Pancreas (tissue), 10 donors: ENCODE measurements at regions not wholly inside any gene's neighbourhood (a gene's known extent, or its start where the extent isn't known, plus 50 kb on each side); places are given as distances from the start of the nearest gene placed in this dataset.
A peak's percentile ranks its signal among the peaks of the same experiment; 100 is the strongest.

Source experiments
- ATAC-seq, 4 donors: fragments of 200-7000 bp; cut with Tn5 transposase; one replicate each; pipeline versions ENCODE4 v1.8.0 to v1.9.1; 2020; ENCODE audit warnings: mild to moderate bottlenecking in 4 of 4, moderate library complexity in 4 of 4
- DNase-seq, 6 donors: peaks; one replicate each; pipeline ENCODE4 v3.0.0-alpha.2; 2020
- FAIRE-seq: peaks from 2 replicates; lab custom pipeline; 2012; peaks lifted over from hg19 to GRCh38; lab: Jason Lieb, UNC
- H3K27ac ChIP-seq, 4 donors: fragments of 200-600 bp; sonication (generic); 1 replicate in 3 of 4; 2 replicates in 1 of 4; pipeline versions ENCODE4 v1.5.0 to v1.8.0; 2020
- H3K27me3 ChIP-seq, 4 donors: fragments of 200-600 bp; one replicate each; pipeline ENCODE4 v1.8.0; 2021
- H3K36me3 ChIP-seq, 3 donors: fragments of 200-600 bp; sonication (generic) in 1 of 3; one replicate each; pipeline versions ENCODE4 v1.5.0 to v1.8.0; 2020 to 2021
- H3K4me1 ChIP-seq, 3 donors: fragments of 200-600 bp; one replicate each; pipeline ENCODE4 v1.8.0; 2021
- H3K4me3 ChIP-seq, 4 donors: fragments of 200-600 bp; sonication (generic) in 2 of 4; one replicate each; pipeline versions ENCODE4 v1.5.0 to v1.8.0; 2020 to 2021
- H3K9me3 ChIP-seq, 4 donors: fragments of 200-600 bp; one replicate each; pipeline ENCODE4 v1.8.0; 2021
- CTCF ChIP-seq, 4 donors: fragments of 200-600 bp; sonication (generic) in 3 of 4; IDR thresholded peaks; one replicate each; pipeline versions ENCODE4 v1.5.0 to v1.8.0; 2021; ENCODE audit warnings: antibody characterized with exemption in 4 of 4
- WGBS, 2 donors: extraction: QIAGEN DNeasy Blood & Tissue Kit; methylation state at CpG; one replicate each; pipeline ENCODE4 v1.1.7; 2013; 5-methylcytosine and 5-hydroxymethylcytosine counted together
- intact Hi-C, 3 donors: fragments of 100-400 bp; cut with DNase I; formaldehyde crosslinking; loops; one replicate each; pipeline versions ENCODE4 v1.11.1 to v1.14.2; 2022
- donor health status: healthy with polysubstance abuse.
- donor health status: DM: no; HTN: no; CAD: no; lungs with moderate emphysema.
- donor health status: DM: no; HTN: no; CAD: no.
- donor health status: control.
- donor health status: control.
- donor health status: Bipolar disorder and iron deficiency.
- donor health status: DM: yes; HTN: yes; CAD: no.
- donor health status: DM: no; HTN: no; CAD: no.
- donor health status: DM: no; HTN: no; CAD: no.
- donor health status: DM: yes; HTN: yes; CAD: no.

GRCh38 chr13:79680485-79680884 is 199.5 kb downstream of the NDFIP2 start:
- no peak for DNase-seq
- Histone ChIP-seq H3K9me3 (no peaks in the 10 kb centered on the region), H3K4me3 (no peak overlapping the region), H3K27me3 (no peaks in the 10 kb centered on the region), H3K27ac (no peak overlapping the region), H3K4me1 (peaks cover 0 to 5% (median 3%) of the 10 kb centered on the region in 3 donors), H3K36me3 (no peaks in the 10 kb centered on the region)
- intact Hi-C loops = loop anchor here in 1 of 3 donors (10.0 kb wide), 1 partner anchor 684 kb away; no protein-coding TSS in a partner anchor
- no peak for TF ChIP-seq CTCF (IDR thresholded peaks at IDR 0.05)
- no peak for FAIRE-seq
- no peak for ATAC-seq

- Histone ChIP-seq H3K36me3 (no peaks in the 10 kb centered on the region), H3K9me3 (no peaks in the 10 kb centered on the region), H3K4me1 (peaks cover 0 to 5% (median 3%) of the 10 kb centered on the region in 3 donors), H3K27me3 (no peaks in the 10 kb centered on the region), H3K4me3 (no peak overlapping the region), H3K27ac (no peak overlapping the region)
- FAIRE-seq (no peak), DNase-seq (peak; percentile 55 to 80 (median 72)), ATAC-seq (peak; percentile 82 to 91 (median 89))
- intact Hi-C loops = no loop called here
- TF ChIP-seq CTCF (IDR thresholded peaks at IDR 0.05) = peak; percentile 71 to 86 (median 81)
- WGBS, 2 donors = 9 to 11% methylated on average over 2 of the region's 2 CpGs
Measured at GRCh38 chr13:79679334-79679733, 198.4 kb downstream of the NDFIP2 start.

- Histone ChIP-seq H3K27me3 (no peaks in the 10 kb centered on the region), H3K4me1 (peaks cover 0 to 5% (median 3%) of the 10 kb centered on the region in 3 donors), H3K9me3 (no peaks in the 10 kb centered on the region), H3K27ac (no peak overlapping the region), H3K36me3 (no peaks in the 10 kb centered on the region), H3K4me3 (no peak overlapping the region)
- FAIRE-seq (no peak), DNase-seq (no peak), ATAC-seq (no peak)
- intact Hi-C loops = no loop called here
- no peak for TF ChIP-seq CTCF (IDR thresholded peaks at IDR 0.05)
- WGBS, 2 donors = 65 to 75% methylated on average over 2 of the region's 2 CpGs
Measured at GRCh38 chr13:79678100-79678499, 197.1 kb downstream of the NDFIP2 start.

- TF ChIP-seq CTCF (IDR thresholded peaks at IDR 0.05) = no peak
- no peak for DNase-seq
- Histone ChIP-seq H3K4me3 (no peak overlapping the region), H3K4me1 (peaks cover 3 to 5% (median 3%) of the 10 kb centered on the region in 3 donors), H3K27ac (no peak overlapping the region), H3K27me3 (no peaks in the 10 kb centered on the region), H3K36me3 (no peaks in the 10 kb centered on the region), H3K9me3 (no peaks in the 10 kb centered on the region)
- WGBS, 2 donors = 67 to 68% methylated on average over 7 of the region's 7 CpGs
- ATAC-seq = peak; percentile 62 to 82 (median 74)
- FAIRE-seq = no peak
- intact Hi-C loops = no loop called here
Measured at GRCh38 chr13:79675931-79676660, 195.1 kb downstream of the NDFIP2 start.
